ENCODE measurements at regions not wholly inside any gene's neighbourhood (a gene's known extent, or its start where the extent isn't known, plus 50 kb on each side); places are given as distances from the start of the nearest gene placed in this dataset.

- TF ChIP-seq CTCF (IDR thresholded peaks at IDR 0.05; ENCODE audit: insufficient read depth, low read depth, low read length): no peak
- DNase-seq (ENCODE audit: low read depth): no peak
- H3K4me3 ChIP-seq (ENCODE audit: low read depth, low read length): no peak overlapping the region
Measured at GRCh38 chr2:239827523-239827890, 197.6 kb downstream of the NDUFA10 start.

- TF ChIP-seq CTCF (IDR thresholded peaks at IDR 0.05; ENCODE audit: insufficient read depth, low read depth, low read length): no peak
- DNase-seq (ENCODE audit: low read depth): no peak
- H3K4me3 ChIP-seq (ENCODE audit: low read depth, low read length): no peak overlapping the region
Measured at GRCh38 chr2:239826786-239827522, 198.2 kb downstream of the NDUFA10 start.

GRCh38 chr2:239826376-239826775 lies 198.8 kb downstream of the NDUFA10 start:
- H3K4me3 ChIP-seq (ENCODE audit: low read depth, low read length): no peak overlapping the region
- no peak for TF ChIP-seq CTCF (IDR thresholded peaks at IDR 0.05; ENCODE audit: insufficient read depth, low read depth, low read length)
- DNase-seq (ENCODE audit: low read depth): no peak

- DNase-seq (ENCODE audit: low read depth): no peak
- TF ChIP-seq CTCF (IDR thresholded peaks at IDR 0.05; ENCODE audit: insufficient read depth, low read depth, low read length): no peak
- H3K4me3 ChIP-seq (ENCODE audit: low read depth, low read length): no peak overlapping the region
Measured at GRCh38 chr2:239825705-239825979, 199.5 kb downstream of the NDUFA10 start.

DNA sequence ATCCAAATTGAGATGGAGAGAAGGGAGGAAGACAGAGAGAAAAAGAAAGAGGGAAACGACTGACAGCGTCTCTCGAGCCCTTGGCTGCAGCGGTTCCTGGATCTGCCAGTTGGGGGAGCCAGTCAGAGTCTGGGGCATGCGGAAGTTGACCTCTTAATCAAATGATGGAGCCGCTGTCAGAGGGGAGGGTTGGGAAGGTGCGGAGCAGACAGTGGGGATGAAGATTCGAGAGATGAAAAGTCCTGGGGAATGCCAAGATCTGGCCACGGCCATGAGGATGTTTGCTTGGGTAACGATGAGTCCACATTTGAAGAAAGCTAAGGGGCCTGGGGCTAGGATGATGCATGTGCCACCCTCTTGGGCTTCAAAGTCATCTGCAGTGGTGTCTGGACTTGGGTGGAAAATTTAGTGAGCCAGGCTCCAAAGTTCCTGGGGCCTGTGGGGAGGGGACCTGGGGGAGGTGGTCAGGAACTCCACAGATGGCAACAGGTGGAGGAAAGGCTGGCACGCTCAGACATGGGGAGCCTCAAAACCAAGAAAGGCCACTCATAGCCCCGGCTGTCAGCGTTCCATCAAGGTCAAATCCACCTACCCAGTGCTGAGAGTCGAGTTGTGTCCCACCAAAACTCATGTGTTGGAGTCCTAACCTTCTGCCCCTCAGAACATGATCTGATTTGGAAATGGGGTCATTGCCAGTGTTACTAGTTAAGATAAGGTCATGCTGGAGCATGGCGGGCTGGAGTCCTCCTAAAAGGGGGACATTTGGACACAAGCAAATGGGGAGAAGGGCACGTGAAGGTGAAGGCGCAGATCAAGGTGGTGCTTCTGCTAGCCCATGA lies 200.1 kb downstream of the NDUFA10 start:
- DNase-seq (ENCODE audit: low read depth): no peak
- TF ChIP-seq CTCF (IDR thresholded peaks at IDR 0.05; ENCODE audit: insufficient read depth, low read depth, low read length): no peak
- H3K4me3 ChIP-seq (ENCODE audit: low read depth, low read length): no peak overlapping the region

GRCh38 chr2:239824046-239824694 lies 201.0 kb downstream of the NDUFA10 start:
- peak; percentile 7 for DNase-seq (ENCODE audit: low read depth)
- H3K4me3 ChIP-seq (ENCODE audit: low read depth, low read length): no peak overlapping the region
- no peak for TF ChIP-seq CTCF (IDR thresholded peaks at IDR 0.05; ENCODE audit: insufficient read depth, low read depth, low read length)
